ENCODE measurements at regions not wholly inside any gene's neighbourhood (a gene's known extent, or its start where the extent isn't known, plus 50 kb on each side); places are given as distances from the start of the nearest gene placed in this dataset.

GRCh38 chr5:173527671-173528070 lies 88.8 kb downstream of the BOD1 start:
- H3K9ac ChIP-seq (ENCODE audit: low read depth, low read length): no peak overlapping the region
- H3K36me3 ChIP-seq (ENCODE audit: insufficient read depth, low read length): no peaks in the 10 kb centered on the region
- H3K4me2 ChIP-seq (ENCODE audit: insufficient read depth, low read length): no peak overlapping the region
- TF ChIP-seq, protein P1, sequence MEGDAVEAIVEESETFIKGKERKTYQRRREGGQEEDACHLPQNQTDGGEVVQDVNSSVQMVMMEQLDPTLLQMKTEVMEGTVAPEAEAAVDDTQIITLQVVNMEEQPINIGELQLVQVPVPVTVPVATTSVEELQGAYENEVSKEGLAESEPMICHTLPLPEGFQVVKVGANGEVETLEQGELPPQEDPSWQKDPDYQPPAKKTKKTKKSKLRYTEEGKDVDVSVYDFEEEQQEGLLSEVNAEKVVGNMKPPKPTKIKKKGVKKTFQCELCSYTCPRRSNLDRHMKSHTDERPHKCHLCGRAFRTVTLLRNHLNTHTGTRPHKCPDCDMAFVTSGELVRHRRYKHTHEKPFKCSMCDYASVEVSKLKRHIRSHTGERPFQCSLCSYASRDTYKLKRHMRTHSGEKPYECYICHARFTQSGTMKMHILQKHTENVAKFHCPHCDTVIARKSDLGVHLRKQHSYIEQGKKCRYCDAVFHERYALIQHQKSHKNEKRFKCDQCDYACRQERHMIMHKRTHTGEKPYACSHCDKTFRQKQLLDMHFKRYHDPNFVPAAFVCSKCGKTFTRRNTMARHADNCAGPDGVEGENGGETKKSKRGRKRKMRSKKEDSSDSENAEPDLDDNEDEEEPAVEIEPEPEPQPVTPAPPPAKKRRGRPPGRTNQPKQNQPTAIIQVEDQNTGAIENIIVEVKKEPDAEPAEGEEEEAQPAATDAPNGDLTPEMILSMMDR (IDR thresholded peaks at IDR 0.05; ENCODE audit: borderline replicate concordance, extremely low read depth, low read length, poor library complexity, severe bottlenecking): no peak
- no peak for TF ChIP-seq EZH2 (IDR thresholded peaks at IDR 0.05; ENCODE audit: borderline replicate concordance, low read depth, low read length, severe bottlenecking)
- no peaks in the 10 kb centered on the region for H3K4me1 ChIP-seq (ENCODE audit: insufficient read depth, low read length)
- no peak overlapping the region for H2AFZ ChIP-seq (ENCODE audit: low read depth, low read length)
- no peaks in the 10 kb centered on the region for H3K79me2 ChIP-seq (ENCODE audit: insufficient read depth, low read length)
- H4K20me1 ChIP-seq (ENCODE audit: insufficient read depth, low read length): no peaks in the 10 kb centered on the region
- no peak overlapping the region for H3K27ac ChIP-seq (ENCODE audit: low read length)
- ATAC-seq (ENCODE audit: insufficient read depth, low read depth) (no peak), DNase-seq (no peak)
- H3K9me3 ChIP-seq (ENCODE audit: insufficient read depth, low read length, severe bottlenecking): no peaks in the 10 kb centered on the region
- H3K4me3 ChIP-seq (ENCODE audit: low read depth in 1 of 2, low read length in 2 of 2): no peak overlapping the region
- H3K27me3 ChIP-seq (ENCODE audit: insufficient read depth, low read length, poor library complexity): peaks cover 7% of the 10 kb centered on the region

DNA sequence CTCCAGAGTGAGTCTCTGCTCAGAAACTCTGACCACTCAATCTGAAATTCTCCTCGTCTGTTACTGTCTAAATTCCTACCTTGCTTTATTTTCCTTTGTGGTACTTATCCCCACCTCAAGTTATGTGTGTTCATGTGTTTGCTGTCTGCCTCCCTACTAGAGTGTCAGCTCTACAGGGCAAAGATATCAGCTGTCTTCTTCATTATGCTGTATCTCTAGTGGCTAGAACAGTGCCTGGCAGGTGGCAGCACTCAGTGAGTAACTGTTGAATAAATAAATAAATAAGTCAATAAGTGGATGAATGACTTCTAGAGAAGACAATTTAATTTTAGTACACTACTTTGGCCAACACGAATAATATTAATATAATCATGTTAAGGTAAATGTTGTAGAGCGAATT lies 92.3 kb downstream of the BOD1 start:
- TF ChIP-seq EZH2 (IDR thresholded peaks at IDR 0.05; ENCODE audit: borderline replicate concordance, low read depth, low read length, severe bottlenecking): no peak
- TF ChIP-seq, protein P1 (IDR thresholded peaks at IDR 0.05; ENCODE audit: borderline replicate concordance, extremely low read depth, low read length, poor library complexity, severe bottlenecking): no peak

GRCh38 chr5:173523388-173523787 lies 93.1 kb downstream of the BOD1 start:
- no peak overlapping the region for H2AFZ ChIP-seq (ENCODE audit: low read depth, low read length)
- no peaks in the 10 kb centered on the region for H4K20me1 ChIP-seq (ENCODE audit: insufficient read depth, low read length)

More for the DNA sequence above, 92.3 kb downstream of the BOD1 start:
- Histone ChIP-seq H3K9ac (ENCODE audit: low read depth, low read length) (no peak overlapping the region), H3K36me3 (ENCODE audit: insufficient read depth, low read length) (no peaks in the 10 kb centered on the region), H3K79me2 (ENCODE audit: insufficient read depth, low read length) (no peaks in the 10 kb centered on the region), H3K4me2 (ENCODE audit: insufficient read depth, low read length) (no peak overlapping the region), H3K9me3 (ENCODE audit: insufficient read depth, low read length, severe bottlenecking) (no peaks in the 10 kb centered on the region), H3K4me1 (ENCODE audit: insufficient read depth, low read length) (no peaks in the 10 kb centered on the region), H4K20me1 (ENCODE audit: insufficient read depth, low read length) (no peaks in the 10 kb centered on the region), H3K27me3 (ENCODE audit: insufficient read depth, low read length, poor library complexity) (peaks cover 7% of the 10 kb centered on the region), H2AFZ (ENCODE audit: low read depth, low read length) (no peak overlapping the region), H3K4me3 (ENCODE audit: low read depth in 1 of 2, low read length in 2 of 2) (no peak overlapping the region), H3K27ac (ENCODE audit: low read length) (no peak overlapping the region)
- ATAC-seq (ENCODE audit: insufficient read depth, low read depth) (no peak), DNase-seq (no peak)

More at GRCh38 chr5:173523388-173523787, 93.1 kb downstream of the BOD1 start:
- ATAC-seq (ENCODE audit: insufficient read depth, low read depth) (no peak), DNase-seq (no peak)
- H3K4me3 ChIP-seq (ENCODE audit: low read depth in 1 of 2, low read length in 2 of 2): no peak overlapping the region
- H3K4me2 ChIP-seq (ENCODE audit: insufficient read depth, low read length): no peak overlapping the region
- H3K27ac ChIP-seq (ENCODE audit: low read length): no peak overlapping the region
- H3K4me1 ChIP-seq (ENCODE audit: insufficient read depth, low read length): no peaks in the 10 kb centered on the region
- no peak overlapping the region for H3K9ac ChIP-seq (ENCODE audit: low read depth, low read length)
- peaks cover 7% of the 10 kb centered on the region for H3K27me3 ChIP-seq (ENCODE audit: insufficient read depth, low read length, poor library complexity)
- no peaks in the 10 kb centered on the region for H3K79me2 ChIP-seq (ENCODE audit: insufficient read depth, low read length)
- TF ChIP-seq, protein P1 (IDR thresholded peaks at IDR 0.05; ENCODE audit: borderline replicate concordance, extremely low read depth, low read length, poor library complexity, severe bottlenecking): no peak
- no peak for TF ChIP-seq EZH2 (IDR thresholded peaks at IDR 0.05; ENCODE audit: borderline replicate concordance, low read depth, low read length, severe bottlenecking)
- H3K36me3 ChIP-seq (ENCODE audit: insufficient read depth, low read length): no peaks in the 10 kb centered on the region
- no peaks in the 10 kb centered on the region for H3K9me3 ChIP-seq (ENCODE audit: insufficient read depth, low read length, severe bottlenecking)
